Pancreas (tissue), 10 donors: ENCODE measurements at regions not wholly inside any gene's neighbourhood (a gene's known extent, or its start where the extent isn't known, plus 50 kb on each side); places are given as distances from the start of the nearest gene placed in this dataset.
"Not testable (repeated sequence)": the region's sequence is repeated elsewhere in the genome, so short reads cannot be mapped to it uniquely, and the experiment has no call there.

Source experiments
- ATAC-seq, 4 donors: fragments of 200-7000 bp; cut with Tn5 transposase; one replicate each; pipeline versions ENCODE4 v1.8.0 to v1.9.1; 2020; ENCODE audit warnings: mild to moderate bottlenecking in 4 of 4, moderate library complexity in 4 of 4
- DNase-seq, 6 donors: peaks; one replicate each; pipeline ENCODE4 v3.0.0-alpha.2; 2020
- FAIRE-seq: peaks from 2 replicates; lab custom pipeline; 2012; peaks lifted over from hg19 to GRCh38; lab: Jason Lieb, UNC
- H3K27ac ChIP-seq, 4 donors: fragments of 200-600 bp; sonication (generic); 1 replicate in 3 of 4; 2 replicates in 1 of 4; pipeline versions ENCODE4 v1.5.0 to v1.8.0; 2020
- H3K27me3 ChIP-seq, 4 donors: fragments of 200-600 bp; one replicate each; pipeline ENCODE4 v1.8.0; 2021
- H3K36me3 ChIP-seq, 3 donors: fragments of 200-600 bp; sonication (generic) in 1 of 3; one replicate each; pipeline versions ENCODE4 v1.5.0 to v1.8.0; 2020 to 2021
- H3K4me1 ChIP-seq, 3 donors: fragments of 200-600 bp; one replicate each; pipeline ENCODE4 v1.8.0; 2021
- H3K4me3 ChIP-seq, 4 donors: fragments of 200-600 bp; sonication (generic) in 2 of 4; one replicate each; pipeline versions ENCODE4 v1.5.0 to v1.8.0; 2020 to 2021
- H3K9me3 ChIP-seq, 4 donors: fragments of 200-600 bp; one replicate each; pipeline ENCODE4 v1.8.0; 2021
- WGBS, 2 donors: extraction: QIAGEN DNeasy Blood & Tissue Kit; methylation state at CpG; one replicate each; pipeline ENCODE4 v1.1.7; 2013; 5-methylcytosine and 5-hydroxymethylcytosine counted together
- intact Hi-C, 3 donors: fragments of 100-400 bp; cut with DNase I; formaldehyde crosslinking; loops; one replicate each; pipeline versions ENCODE4 v1.11.1 to v1.14.2; 2022
- TF ChIP-seq, protein P1 (sequence below), 4 donors: fragments of 200-600 bp; sonication (generic) in 3 of 4; IDR thresholded peaks; one replicate each; pipeline versions ENCODE4 v1.5.0 to v1.8.0; 2021; ENCODE audit warnings: antibody characterized with exemption in 4 of 4
- donor health status: healthy with polysubstance abuse.
- donor health status: DM: no; HTN: no; CAD: no; lungs with moderate emphysema.
- donor health status: DM: no; HTN: no; CAD: no.
- donor health status: control.
- donor health status: control.
- donor health status: Bipolar disorder and iron deficiency.
- donor health status: DM: yes; HTN: yes; CAD: no.
- donor health status: DM: no; HTN: no; CAD: no.
- donor health status: DM: no; HTN: no; CAD: no.
- donor health status: DM: yes; HTN: yes; CAD: no.

GRCh38 chr7:35875292-35875691 is 74.4 kb downstream of the SEPTIN7 start:
- intact Hi-C loops: no loop called here
- TF ChIP-seq, protein P1, sequence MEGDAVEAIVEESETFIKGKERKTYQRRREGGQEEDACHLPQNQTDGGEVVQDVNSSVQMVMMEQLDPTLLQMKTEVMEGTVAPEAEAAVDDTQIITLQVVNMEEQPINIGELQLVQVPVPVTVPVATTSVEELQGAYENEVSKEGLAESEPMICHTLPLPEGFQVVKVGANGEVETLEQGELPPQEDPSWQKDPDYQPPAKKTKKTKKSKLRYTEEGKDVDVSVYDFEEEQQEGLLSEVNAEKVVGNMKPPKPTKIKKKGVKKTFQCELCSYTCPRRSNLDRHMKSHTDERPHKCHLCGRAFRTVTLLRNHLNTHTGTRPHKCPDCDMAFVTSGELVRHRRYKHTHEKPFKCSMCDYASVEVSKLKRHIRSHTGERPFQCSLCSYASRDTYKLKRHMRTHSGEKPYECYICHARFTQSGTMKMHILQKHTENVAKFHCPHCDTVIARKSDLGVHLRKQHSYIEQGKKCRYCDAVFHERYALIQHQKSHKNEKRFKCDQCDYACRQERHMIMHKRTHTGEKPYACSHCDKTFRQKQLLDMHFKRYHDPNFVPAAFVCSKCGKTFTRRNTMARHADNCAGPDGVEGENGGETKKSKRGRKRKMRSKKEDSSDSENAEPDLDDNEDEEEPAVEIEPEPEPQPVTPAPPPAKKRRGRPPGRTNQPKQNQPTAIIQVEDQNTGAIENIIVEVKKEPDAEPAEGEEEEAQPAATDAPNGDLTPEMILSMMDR (IDR thresholded peaks at IDR 0.05): no peak
- H3K27me3 ChIP-seq: no peaks in the 10 kb centered on the region
- H3K4me3 ChIP-seq: no peak overlapping the region
- H3K36me3 ChIP-seq: no peaks in the 10 kb centered on the region
- no peak for FAIRE-seq
- DNase-seq: no peak
- WGBS, 2 donors: 91 to 100% methylated on average over 2 of the region's 2 CpGs
- no peak for ATAC-seq
- peaks cover 0 to 9% (median 0%) of the 10 kb centered on the region in 3 donors for H3K4me1 ChIP-seq
- no peaks in the 10 kb centered on the region for H3K9me3 ChIP-seq
- no peak overlapping the region for H3K27ac ChIP-seq

GRCh38 chr7:35878351-35878750 is 77.5 kb downstream of the SEPTIN7 start:
- no peak overlapping the region for H3K27ac ChIP-seq
- H3K4me3 ChIP-seq: no peak overlapping the region
- DNase-seq (no peak), FAIRE-seq (no peak), ATAC-seq (no peak)
- no peaks in the 10 kb centered on the region for H3K4me1 ChIP-seq
- TF ChIP-seq, protein P1 (IDR thresholded peaks at IDR 0.05): no peak
- intact Hi-C loops: no loop called here
- no peaks in the 10 kb centered on the region for H3K9me3 ChIP-seq
- 93 to 100% methylated on average over 1 of the region's 1 CpG for WGBS, 2 donors
- no peaks in the 10 kb centered on the region for H3K36me3 ChIP-seq
- no peaks in the 10 kb centered on the region for H3K27me3 ChIP-seq

GRCh38 chr7:35887430-35887829 is 86.6 kb downstream of the SEPTIN7 start:
- H3K36me3 ChIP-seq, DNase-seq, FAIRE-seq, ATAC-seq, H3K27ac ChIP-seq, H3K4me1 ChIP-seq, H3K9me3 ChIP-seq, H3K4me3 ChIP-seq, intact Hi-C loops, H3K27me3 ChIP-seq: not testable (repeated sequence)
- WGBS, 2 donors: 81 to 94% methylated on average over 4 of the region's 4 CpGs

- Histone ChIP-seq H3K27me3 (no peaks in the 10 kb centered on the region), H3K4me3 (no peak overlapping the region), H3K4me1 (no peaks in the 10 kb centered on the region), H3K36me3 (no peaks in the 10 kb centered on the region), H3K9me3 (no peaks in the 10 kb centered on the region), H3K27ac (no peak overlapping the region)
- intact Hi-C loops: no loop called here
- TF ChIP-seq, protein P1 (IDR thresholded peaks at IDR 0.05): no peak
- DNase-seq (no peak), ATAC-seq (no peak), FAIRE-seq (no peak)
- WGBS, 2 donors: 95 to 97% methylated on average over 4 of the region's 4 CpGs
Measured at GRCh38 chr7:35889001-35889400, 88.1 kb downstream of the SEPTIN7 start.

DNA sequence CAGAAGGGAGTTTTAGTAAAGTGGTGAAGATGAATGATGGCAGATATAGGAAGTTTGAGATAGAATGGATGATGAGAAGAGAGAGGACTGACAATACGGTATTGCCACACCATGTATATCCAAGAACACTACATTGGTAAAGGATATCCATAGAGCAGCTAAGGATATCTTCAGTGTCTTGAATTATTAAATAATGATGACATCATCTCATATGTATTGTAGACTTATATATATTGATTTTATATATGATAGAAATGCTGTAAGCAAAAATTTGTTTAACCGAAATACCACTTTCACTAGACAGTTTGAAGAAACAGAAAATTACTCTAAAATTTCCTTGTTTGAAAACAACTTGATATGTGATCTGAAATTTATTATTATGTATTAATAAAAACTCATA is 89.0 kb downstream of the SEPTIN7 start:
- no peaks in the 10 kb centered on the region for H3K27me3 ChIP-seq
- H3K36me3 ChIP-seq: no peaks in the 10 kb centered on the region
- H3K27ac ChIP-seq: no peak overlapping the region
- H3K9me3 ChIP-seq: no peaks in the 10 kb centered on the region
- TF ChIP-seq, protein P1 (IDR thresholded peaks at IDR 0.05): no peak
- no peak overlapping the region for H3K4me3 ChIP-seq
- DNase-seq (no peak), FAIRE-seq (no peak), ATAC-seq (no peak)
- no peaks in the 10 kb centered on the region for H3K4me1 ChIP-seq
- intact Hi-C loops: no loop called here
- 96 to 99% methylated on average over 2 of the region's 2 CpGs for WGBS, 2 donors
